NCI-H1694 treated with DMSO at 0.1 percent for 48 hours (cell line): ENCODE measurements at regions not wholly inside any gene's neighbourhood (a gene's known extent, or its start where the extent isn't known, plus 50 kb on each side); places are given as distances from the start of the nearest gene placed in this dataset.

ENCODE experiments used
- DNase-seq: peaks from one replicate; lab custom pipeline; 2025; lab: John Stamatoyannopoulos, UW

DNA sequence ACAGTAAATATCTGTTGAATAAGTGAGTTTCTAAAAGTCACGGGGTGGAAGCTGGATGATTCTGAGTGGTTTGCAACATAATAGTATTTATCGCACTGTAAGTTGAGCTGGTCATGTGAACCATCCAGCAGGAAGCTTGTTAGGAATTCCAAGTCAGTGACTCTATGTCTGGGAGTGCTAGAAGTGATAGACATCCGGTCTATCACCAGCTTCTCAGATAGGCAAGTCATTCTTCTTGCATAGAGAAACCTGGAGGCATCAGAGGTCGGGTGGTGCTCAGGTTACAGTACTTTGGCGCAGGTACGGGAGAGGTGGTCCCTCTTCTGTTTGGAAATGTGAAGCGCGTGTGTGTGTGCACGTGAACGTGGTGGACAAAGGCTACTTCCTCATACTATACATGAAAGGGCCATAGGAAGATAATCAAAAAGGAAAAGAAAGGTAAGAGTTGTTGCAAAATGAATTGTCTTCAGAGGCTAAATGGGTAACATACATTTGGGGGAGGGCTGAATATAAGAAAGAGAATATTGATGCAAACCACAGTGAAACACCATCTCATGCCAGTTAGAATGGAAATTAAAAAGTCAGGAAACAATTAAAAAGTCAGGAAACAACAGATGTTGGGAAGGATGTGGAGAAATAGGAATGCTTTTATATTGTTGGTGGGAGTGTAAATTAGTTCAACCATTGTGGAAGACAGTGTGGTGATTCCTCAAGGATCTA, 299.3 kb upstream of the ZFP64 start:
- no peak for DNase-seq

DNA sequence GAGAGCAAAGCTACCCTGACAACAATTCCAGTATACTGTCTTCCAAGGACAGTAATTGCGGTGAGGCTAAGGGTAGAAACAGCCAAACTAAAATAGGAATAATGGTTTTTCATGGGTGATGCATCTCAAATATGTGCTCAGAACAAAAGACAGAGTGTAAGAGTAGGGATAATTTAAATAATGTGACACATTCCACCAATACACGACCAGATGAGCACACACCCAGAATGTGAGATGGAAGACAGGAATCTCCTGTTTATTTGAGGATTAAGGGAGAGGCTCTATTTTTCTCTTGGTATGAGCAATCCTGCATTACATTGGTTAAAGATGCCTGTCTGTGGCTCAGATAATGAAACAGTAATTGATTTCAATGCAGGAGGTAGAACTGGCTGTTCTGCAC, 292.9 kb upstream of the ZFP64 start:
- DNase-seq, result no peak

DNA sequence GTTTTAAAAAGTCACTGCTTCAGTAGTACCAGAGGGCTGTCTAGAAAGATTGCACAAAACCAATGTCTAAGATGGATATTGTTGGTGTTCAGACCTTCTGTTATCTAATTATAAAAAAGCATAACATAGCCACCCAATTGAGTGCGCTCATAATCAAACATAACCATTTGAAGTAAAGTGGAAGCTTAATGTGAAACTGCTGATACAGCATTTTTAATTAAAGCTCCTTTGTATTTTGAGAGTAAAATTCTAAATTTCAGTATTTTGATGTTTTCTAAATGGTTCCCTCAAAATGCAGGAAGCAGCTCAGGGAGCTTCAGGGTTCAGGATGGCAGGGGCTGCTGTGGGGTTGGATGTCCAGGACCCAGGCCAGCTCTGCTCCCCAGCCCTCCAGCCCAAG, 291.8 kb upstream of the ZFP64 start:
- DNase-seq, result no peak

DNA sequence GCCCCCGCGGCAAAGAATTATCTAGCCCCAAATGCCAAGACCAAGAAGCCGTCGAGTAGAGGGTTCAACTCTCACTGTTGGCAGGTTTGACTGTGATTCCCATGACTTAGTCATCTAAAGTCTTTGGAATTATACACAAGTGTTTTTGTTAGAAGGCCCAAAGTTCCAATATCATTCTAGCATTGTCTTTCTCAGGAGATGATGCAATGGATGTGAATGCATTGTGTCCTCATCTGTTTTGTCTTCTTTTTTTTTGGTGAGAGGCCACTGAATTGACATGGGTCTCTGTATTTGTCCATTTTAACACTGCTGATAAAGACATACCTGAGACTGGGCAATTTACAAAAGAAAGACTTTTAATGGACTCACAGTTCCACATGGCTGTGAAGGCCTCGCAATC, 290.5 kb upstream of the ZFP64 start:
- no peak for DNase-seq

DNA sequence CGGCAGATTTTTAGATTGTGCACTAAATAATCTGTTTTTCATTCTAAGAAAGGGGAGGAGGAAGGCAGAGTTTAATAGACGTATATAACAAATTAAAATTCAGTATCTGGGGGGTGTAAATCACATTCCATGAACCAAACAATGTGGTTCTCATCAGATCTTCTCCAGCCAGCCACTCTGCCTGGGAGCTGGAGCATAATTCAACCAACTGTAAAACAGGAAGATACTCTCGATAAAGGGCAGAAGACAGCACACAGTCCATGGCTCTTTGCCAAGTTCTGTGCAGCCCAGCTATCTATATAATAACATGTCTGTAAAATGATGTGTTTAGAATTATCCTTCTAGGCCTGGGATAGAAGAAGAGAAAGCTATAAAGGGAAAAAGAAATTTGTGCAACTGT, 289.9 kb upstream of the ZFP64 start:
- no peak for DNase-seq

DNA sequence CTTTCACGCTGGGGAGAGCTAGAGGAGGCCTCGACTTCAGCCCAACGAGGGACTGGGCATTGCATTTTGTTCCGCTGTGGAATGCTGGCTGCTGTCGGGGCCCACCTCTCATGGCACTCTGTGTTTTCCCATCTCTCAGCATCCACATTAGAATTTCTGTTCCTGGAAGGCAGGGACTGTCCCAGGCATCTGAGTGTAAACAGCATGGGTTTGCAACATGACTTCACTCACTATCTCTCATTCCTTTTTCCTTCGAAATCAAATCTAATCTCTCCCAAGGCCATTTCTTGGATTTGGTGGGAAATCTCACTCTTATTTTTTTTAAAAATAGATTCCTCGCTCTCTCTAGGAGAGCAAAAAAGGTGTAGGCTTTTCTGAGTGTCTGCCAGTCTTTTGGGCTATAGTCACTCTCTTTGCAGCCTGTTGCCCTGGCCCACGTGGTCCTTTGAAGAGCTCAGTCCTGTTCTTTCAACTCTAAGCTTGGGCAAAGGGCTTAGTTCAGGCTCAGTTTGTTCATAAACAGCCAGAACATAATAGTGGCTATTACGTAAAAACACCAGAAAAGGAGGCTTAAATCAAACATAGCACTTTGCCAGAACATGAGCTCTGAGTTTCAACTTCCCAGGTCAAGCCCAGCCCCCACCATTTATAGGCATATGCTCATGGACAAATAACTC, 284.6 kb upstream of the ZFP64 start:
- no peak for DNase-seq

DNA sequence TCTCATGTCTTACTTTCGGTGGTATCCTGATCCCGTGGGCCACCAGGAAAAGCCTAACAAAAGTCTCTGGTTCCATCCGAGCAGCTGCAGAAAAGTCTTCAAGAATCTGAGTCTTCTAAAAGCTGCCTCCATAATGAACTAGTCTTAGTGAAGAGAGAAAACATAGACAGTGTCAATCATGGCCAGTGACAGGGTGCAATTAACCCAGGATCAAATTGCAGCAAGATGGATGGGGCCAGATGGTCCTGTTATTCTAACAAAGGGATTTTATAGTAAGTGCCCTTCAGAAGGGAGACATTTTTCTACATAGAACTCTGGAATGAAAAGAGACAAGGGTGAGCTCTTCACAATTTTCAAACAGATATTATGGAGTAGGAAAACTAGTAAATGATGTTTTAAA, 281.6 kb upstream of the ZFP64 start:
- peak; percentile 29 for DNase-seq

DNA sequence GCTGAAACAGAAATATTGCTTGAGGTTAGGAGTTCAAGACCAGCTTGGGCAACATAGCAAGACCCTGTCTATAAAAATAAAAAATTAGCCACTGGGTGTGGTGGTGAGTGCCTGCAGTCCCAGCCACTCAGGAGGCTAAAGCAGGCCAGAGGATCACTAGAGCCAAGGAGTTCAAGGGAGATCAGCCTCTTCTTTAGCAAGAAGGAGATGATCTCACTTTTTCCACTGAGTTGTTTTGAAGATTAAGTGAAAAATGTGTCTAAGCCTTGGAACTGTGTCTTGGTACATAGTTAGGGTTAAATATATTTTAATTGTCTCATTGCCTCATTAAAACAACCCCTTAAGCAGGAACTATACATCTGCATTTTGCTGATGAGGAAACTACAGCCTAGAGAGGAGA, 279.0 kb upstream of the ZFP64 start:
- DNase-seq, result no peak

DNA sequence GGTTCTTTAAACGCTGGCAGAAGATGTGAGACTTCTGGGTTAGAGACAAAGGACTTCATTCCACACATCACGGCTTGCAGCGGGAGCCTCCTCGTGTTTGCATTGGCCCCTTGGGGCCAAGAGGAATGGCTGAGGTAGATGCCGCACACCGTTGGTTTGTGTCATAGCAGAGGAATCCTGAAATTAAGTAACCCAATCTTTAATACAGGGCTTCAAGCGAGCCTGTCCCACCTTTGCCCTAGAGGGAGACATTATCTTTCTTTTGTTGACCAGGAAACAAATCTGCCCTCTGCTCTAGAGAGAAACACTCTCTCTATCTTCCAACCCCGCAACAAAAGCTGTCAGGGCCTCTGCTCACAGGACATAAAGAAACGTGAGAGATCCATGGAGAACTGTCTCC, 277.5 kb upstream of the ZFP64 start:
- DNase-seq, result no peak

DNA sequence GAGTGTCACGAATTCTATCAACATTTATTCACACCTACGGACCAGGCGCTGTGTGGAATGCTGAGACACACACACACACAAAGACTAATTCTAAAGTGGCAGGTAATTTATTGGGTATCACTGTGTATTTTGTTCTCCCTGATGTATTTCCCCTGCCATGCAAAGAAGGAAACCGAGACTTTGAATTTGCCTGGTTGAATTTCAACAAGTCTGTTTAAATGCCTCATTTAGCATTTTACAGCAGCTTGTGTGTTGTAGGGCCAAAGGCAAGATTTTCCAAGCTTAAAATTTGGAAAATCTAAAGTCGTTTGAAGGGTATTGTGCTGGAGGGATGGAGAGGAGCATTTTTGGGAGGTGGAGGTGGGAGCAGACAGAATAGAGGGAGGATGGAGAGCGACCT, 274.4 kb upstream of the ZFP64 start:
- DNase-seq, result no peak

DNA sequence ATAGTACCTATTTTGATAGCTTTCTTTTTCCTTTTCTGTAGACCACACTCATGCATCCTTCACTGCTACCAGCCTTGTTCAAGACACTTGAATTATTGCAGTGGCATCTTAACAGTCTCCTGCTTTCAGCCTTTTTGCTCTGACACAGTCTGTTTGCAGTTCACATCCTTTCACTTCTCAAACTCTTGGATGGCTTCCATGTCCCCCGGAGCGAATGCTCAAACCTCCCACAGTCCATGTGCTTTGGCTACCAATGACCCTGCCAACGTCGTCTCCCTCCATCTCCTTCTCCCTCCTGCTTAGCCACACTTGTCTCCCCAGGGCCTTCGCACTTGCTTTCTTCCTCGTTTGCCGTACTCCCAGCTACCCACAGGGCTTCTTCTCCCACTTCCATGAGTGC, 270.0 kb upstream of the ZFP64 start:
- no peak for DNase-seq

DNA sequence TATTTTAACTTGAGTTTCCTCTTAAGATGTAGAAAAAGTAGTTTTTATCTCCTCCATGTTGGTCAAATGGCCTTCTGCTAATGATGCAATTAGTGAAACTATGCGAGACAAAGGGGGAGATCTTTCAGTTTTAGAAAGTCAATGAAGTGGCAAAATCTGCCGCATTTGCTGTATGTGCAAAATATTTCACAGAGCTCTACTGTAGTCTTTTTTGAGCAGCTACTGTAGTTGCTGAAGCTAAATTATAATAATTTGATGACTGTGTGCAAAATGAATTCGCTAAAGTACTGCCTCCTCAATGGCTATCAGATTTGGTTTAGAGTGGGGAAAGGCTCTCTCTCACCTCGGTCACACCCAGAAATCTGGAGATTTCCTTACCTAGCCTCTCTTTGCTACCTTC, 267.6 kb upstream of the ZFP64 start:
- no peak for DNase-seq

DNA sequence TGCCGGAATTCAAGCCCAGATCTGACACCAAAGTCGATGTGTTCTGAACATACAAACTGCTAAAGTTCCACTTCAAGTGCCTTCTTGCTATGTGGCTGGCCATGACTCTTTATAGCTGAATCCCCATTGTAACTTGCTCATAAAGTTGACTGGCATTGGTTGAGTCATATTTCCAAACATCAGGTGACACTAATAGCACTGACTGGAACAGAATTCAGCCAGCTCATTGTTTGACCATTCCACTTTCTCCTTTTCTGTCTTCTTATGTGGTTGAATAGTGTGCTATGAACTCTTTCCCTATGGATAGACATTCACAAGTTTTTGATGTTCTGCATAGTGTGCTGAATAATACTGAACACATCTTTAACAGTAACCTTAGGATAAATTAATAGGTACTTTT, 266.2 kb upstream of the ZFP64 start:
- no peak for DNase-seq

DNA sequence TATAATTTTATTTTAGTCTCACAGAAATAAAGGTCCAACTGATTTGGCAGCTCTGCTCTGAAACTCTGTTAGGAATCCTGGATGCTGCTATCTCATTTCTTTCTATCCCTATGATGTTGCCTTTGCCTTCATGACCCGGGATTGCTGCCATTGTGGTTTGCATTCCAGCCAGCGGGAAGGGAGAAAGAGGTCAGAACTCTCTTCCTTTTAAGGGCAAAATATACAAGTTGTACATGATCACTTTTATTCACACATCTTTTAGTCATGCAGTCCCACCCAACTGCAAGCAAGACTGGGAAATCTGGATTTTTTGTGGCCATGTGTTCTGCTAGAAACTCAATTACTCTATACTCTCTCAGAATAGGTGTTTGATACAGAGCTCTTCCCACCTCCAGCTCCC, 263.1 kb upstream of the ZFP64 start:
- DNase-seq, result no peak

DNA sequence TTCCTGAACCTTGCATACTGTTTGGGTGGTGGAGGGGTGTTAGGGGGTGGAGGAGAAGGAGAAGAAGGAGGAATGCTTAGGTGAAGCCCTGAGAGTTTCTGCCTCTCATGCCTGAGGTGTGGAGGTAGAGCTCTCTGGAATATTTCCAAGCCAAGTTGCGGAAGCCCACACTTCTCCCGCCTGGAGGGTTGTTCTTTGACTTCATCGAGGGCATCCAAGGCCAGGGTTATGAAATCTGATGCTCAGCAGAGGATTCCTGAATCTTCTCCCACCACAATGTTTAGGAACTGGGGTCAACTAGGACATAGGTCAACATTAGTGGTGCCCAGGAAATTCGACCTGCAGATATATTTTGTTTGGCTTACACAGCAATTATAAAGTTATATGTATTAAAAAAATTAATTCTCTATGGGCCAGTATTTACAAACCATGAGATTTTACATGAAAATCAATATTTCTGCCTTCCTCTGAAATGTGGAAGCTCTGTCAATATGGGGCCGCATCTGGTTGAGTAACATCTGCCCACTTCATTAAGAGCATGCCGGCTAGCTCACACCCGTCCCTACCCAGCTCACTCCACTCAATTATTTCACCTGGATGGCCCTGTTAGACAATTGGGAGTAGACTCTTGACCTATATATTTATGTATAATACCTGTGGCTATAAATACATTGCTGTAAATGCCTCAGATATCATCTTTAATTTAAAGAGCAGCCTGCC, 257.1 kb upstream of the ZFP64 start:
- DNase-seq, result no peak

DNA sequence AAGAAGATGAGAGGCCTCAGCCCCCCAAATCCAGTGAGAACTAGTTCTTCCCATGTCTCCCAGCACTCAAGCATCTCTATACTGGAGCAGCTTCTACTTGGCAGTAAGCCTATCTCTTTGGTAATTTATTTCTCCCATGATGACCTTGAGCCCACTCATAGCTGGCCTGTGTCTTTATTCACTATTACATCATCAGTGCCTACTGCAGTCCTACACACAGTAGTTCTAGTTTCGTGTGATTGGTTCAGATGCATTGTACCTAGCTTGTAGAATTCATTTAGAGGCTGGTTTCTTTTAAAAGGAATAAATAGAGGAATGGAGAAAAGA, 255.6 kb upstream of the ZFP64 start:
- no peak for DNase-seq

DNA sequence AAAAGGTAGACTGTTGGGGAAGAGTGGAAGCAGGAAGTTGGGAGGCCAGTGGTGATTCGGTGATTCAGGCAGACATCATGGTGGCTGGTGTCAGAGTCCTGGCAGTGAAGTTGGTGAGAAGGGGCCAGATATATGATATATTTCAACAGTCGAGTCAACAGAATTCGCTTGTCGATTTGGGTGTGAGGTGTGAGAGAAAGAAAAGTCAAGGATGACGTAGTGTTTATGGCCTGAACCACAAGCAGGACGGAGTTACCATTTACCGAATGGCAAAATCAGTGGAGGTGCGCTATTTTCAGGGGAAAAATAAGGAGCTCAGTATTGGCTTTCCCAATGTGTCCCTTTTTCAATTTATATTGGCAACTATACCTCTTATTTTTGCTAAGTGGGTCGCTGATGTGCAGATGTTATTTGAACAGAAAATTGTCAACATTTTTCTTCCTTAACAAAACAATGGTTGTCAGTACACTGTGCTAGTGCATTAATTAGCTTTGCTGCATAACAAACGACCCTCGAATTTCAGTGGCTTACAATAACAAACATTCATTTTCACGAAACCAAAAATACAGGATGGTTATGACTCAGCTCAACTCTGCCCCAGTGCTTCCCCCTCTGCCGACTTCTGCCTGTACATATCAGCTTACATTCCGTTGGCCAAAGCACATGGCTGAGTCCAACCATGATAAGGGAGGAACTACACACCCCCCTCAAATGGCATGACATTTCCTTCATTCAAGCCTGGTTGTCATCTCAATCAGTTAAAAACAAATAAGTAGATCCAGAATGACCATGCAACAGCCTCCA, 255.0 kb upstream of the ZFP64 start:
- DNase-seq, result no peak

DNA sequence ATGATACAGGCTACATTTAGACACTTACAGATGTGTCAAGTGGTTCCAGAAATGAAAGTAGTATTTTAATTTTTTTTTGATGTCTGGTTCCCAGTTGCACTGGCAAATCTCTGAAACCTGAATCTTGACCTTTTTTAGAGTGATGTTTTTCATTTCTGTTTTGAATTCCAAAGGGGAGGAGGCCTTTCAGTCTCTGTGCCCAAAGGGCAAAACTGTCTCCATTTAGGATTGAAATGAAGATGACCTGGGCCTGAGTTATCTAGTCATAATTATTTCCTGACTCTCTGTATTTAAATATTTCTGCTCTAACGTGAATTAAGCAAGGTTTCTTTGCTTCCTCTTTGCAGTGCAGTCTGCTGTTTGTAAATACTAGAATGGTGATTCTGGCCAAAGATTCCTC, 252.9 kb upstream of the ZFP64 start:
- no peak for DNase-seq

DNA sequence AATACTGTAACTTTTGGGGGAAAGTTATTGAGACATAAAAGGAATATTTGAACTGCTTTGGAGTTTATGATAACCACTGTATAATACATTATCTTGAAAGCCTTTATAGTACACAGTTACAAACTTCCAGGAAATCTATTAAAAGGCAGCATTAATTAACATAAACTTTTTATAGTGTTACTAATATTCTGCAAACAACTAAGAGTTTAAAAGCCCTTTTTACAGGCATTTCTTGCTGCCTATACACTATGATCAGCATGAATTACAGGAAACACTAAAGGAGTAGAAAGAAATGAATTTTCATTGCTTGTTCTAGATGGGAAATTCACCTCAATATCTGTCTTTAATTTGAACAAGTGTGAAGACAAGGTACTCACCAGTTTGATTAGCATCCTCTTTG, 252.3 kb upstream of the ZFP64 start:
- DNase-seq, result no peak

DNA sequence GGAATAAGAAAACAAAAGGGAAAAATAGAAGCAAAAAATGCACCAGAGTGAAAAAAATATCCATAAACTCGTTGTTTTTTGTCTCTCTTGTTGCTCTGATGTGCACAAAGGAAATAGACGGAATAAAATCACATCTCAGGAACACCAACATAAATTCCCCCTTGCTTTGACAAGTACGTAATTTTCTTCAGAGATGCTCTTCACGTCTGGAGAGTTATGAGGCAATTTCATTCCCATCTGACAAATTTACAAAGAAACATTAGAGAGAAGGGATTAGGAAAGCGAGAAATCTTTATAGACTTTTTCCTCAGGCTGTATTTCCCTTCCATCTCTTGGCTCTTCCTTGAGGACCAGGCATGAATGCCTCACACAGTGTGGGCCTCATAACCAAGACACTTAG, 250.1 kb upstream of the ZFP64 start:
- no peak for DNase-seq

DNA sequence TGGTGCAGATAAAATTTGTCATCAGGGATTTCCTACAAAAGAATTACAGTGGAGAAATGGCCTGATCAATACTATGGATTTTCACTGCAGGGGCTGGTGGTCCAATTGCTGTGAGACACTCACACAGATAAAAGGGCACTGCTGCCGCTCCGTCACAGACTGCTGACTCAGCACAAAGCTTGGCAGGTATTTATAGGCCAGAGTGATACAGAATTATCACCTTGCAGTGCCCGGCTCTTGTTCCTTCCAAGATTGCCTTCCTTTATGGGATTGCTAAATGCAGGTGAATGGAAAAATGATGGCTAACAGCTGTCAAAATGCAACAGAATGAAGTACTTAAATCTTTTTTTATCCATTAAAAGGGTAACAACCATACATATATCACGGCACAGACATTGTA, 247.8 kb upstream of the ZFP64 start:
- no peak for DNase-seq

DNA sequence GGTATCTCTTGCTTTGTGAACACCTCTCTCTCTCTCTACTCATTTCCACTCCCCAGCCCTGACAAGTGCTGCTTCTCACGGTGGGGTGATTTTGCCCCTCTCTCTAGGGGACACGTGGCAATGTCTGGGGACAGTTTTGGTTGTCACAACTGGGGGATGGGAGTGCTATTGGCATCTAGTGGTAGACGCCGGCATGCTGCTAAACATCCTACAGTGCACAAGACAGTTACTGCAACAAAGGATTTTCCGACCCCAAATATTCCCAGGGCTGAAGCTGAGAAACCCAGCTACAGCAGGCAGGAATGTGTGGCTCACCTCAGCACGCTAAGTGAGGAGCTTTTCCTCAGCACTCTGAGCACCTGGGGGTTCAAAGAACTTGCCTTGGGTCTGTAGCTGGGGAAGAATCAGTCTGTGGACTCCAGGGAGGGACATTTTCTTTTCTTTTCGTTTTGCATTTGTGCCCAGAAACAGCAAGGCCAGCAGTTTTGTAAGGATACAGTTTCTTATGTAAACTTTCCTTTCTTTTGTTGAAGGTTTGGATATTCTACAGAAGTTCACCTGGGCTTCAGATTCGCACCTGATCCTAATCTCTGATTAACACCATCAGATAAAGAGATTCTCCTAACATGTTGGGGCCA, 246.9 kb upstream of the ZFP64 start:
- peak; percentile 3 for DNase-seq
